Lung (tissue), 11 donors: ENCODE measurements at regions not wholly inside any gene's neighbourhood (a gene's known extent, or its start where the extent isn't known, plus 50 kb on each side); places are given as distances from the start of the nearest gene placed in this dataset.

ENCODE experiments used
- ATAC-seq: fragments of 200-7000 bp; cut with Tn5 transposase; one replicate; pipeline ENCODE4 v1.9.1; 2020; ENCODE audit warnings: moderate number of reproducible peaks; ENCODE audit not compliant: insufficient read depth, low FRiP score
- DNase-seq, 3 donors: peaks; one replicate each; pipeline ENCODE4 v3.0.0-alpha.2; 2013 to 2017
- H3K27ac ChIP-seq, 2 donors: one replicate each; pipeline ENCODE4 v1.5.1; 2013; ENCODE audit warnings: mild to moderate bottlenecking in 2 of 2, moderate library complexity in 2 of 2, control low read depth in 1 of 2, inconsistent platforms in 1 of 2, low read depth in 1 of 2, low read length in 1 of 2
- H3K27me3 ChIP-seq, 3 donors: one replicate each; pipeline ENCODE4 v1.5.1; 2013; ENCODE audit warnings: low read length in 2 of 3; ENCODE audit not compliant: control insufficient read depth in 3 of 3, insufficient read depth in 3 of 3
- H3K36me3 ChIP-seq, 4 donors: one replicate each; pipeline ENCODE4 v1.5.1; 2013; ENCODE audit warnings: low read length in 4 of 4, mild to moderate bottlenecking in 1 of 4, moderate library complexity in 1 of 4; ENCODE audit not compliant: control insufficient read depth in 4 of 4, insufficient read depth in 4 of 4
- H3K4me1 ChIP-seq, 5 donors: one replicate each; pipeline ENCODE4 v1.5.1; 2013; ENCODE audit warnings: low read length in 5 of 5, mild to moderate bottlenecking in 2 of 5, moderate library complexity in 1 of 5; ENCODE audit not compliant: control insufficient read depth in 5 of 5, insufficient read depth in 5 of 5
- H3K4me3 ChIP-seq: one replicate; pipeline ENCODE4 v1.5.1; 2013; ENCODE audit warnings: mild to moderate bottlenecking, control low read depth, moderate library complexity
- H3K9ac ChIP-seq, 2 donors: one replicate each; pipeline ENCODE4 v1.5.1; 2013; ENCODE audit warnings: low read length in 2 of 2, control low read depth in 1 of 2; ENCODE audit not compliant: insufficient read depth in 1 of 2
- H3K9me3 ChIP-seq, 4 donors: one replicate each; pipeline ENCODE4 v1.5.1; 2013; ENCODE audit warnings: low read length in 3 of 4, mild to moderate bottlenecking in 1 of 4, moderate library complexity in 1 of 4; ENCODE audit not compliant: control insufficient read depth in 4 of 4, insufficient read depth in 3 of 4
- CTCF ChIP-seq: IDR thresholded peaks from 2 replicates; pipeline ENCODE4 v1.5.1; 2012; ENCODE audit warnings: mild to moderate bottlenecking; ENCODE audit errors: control extremely low read depth, extremely low read depth
- WGBS, 2 donors: extraction: QIAGEN DNeasy Blood & Tissue Kit; methylation state at CpG; one replicate each; pipeline ENCODE4 v1.1.7; 2013; 5-methylcytosine and 5-hydroxymethylcytosine counted together
- donor health status: control.
- donor health status: control.
- donor health status: Bipolar disorder and iron deficiency.
- donor health status: healthy.
- donor health status: DM: yes; HTN: yes; CAD: no.

- ATAC-seq (no peak), DNase-seq (no peak)
- Histone ChIP-seq H3K4me3 (no peak overlapping the region), H3K27ac (no peak overlapping the region), H3K27me3 (no peaks in the 10 kb centered on the region), H3K9ac (no peak overlapping the region), H3K36me3 (no peaks in the 10 kb centered on the region), H3K4me1 (no peaks in the 10 kb centered on the region), H3K9me3 (peaks cover 0 to 2% (median 0%) of the 10 kb centered on the region in 4 donors)
- 71 to 78% methylated on average over 2 of the region's 2 CpGs for WGBS, 2 donors
- TF ChIP-seq CTCF: no peak
These were observed 391.2 kb upstream of the FSIP2 start for GRCh38 chr2:185347445-185347844.

- Histone ChIP-seq H3K4me3 (no peak overlapping the region), H3K9ac (no peak overlapping the region), H3K27ac (no peak overlapping the region), H3K4me1 (no peaks in the 10 kb centered on the region), H3K36me3 (no peaks in the 10 kb centered on the region), H3K27me3 (no peaks in the 10 kb centered on the region), H3K9me3 (peaks cover 0 to 6% (median 0%) of the 10 kb centered on the region in 4 donors)
- ATAC-seq (no peak), DNase-seq (no peak)
- 89 to 93% methylated on average over 3 of the region's 3 CpGs for WGBS, 2 donors
- TF ChIP-seq CTCF: no peak
These were observed 377.8 kb upstream of the FSIP2 start for GRCh38 chr2:185360776-185361175.

- H3K27ac ChIP-seq: no peak overlapping the region
- DNase-seq (peak; percentile 29 to 76 (median 53)), ATAC-seq (no peak)
- H3K27me3 ChIP-seq: no peaks in the 10 kb centered on the region
- no peaks in the 10 kb centered on the region for H3K4me1 ChIP-seq
- H3K9me3 ChIP-seq: peaks cover 0 to 8% (median 0%) of the 10 kb centered on the region in 4 donors
- no peak for TF ChIP-seq CTCF
- 77 to 85% methylated on average over 3 of the region's 3 CpGs for WGBS, 2 donors
- H3K4me3 ChIP-seq: no peak overlapping the region
- H3K9ac ChIP-seq: no peak overlapping the region
- H3K36me3 ChIP-seq: no peaks in the 10 kb centered on the region
These were observed 366.4 kb upstream of the FSIP2 start for GRCh38 chr2:185372188-185372587.

GRCh38 chr2:185373229-185373628 lies 365.4 kb upstream of the FSIP2 start:
- Histone ChIP-seq H3K9me3 (peaks cover 0 to 9% (median 0%) of the 10 kb centered on the region in 4 donors), H3K27ac (no peak overlapping the region), H3K4me1 (no peaks in the 10 kb centered on the region), H3K27me3 (no peaks in the 10 kb centered on the region), H3K36me3 (no peaks in the 10 kb centered on the region), H3K9ac (no peak overlapping the region), H3K4me3 (no peak overlapping the region)
- no peak for TF ChIP-seq CTCF
- no peak for DNase-seq
- WGBS, 2 donors: 86 to 95% methylated on average over 2 of the region's 2 CpGs
- ATAC-seq: no peak
